Neural progenitor cell (in vitro differentiated cells): ENCODE measurements at regions not wholly inside any gene's neighbourhood (a gene's known extent, or its start where the extent isn't known, plus 50 kb on each side); places are given as distances from the start of the nearest gene placed in this dataset.

Source experiments
- CTCF ChIP-seq: fragments of 200-600 bp; sonication (generic); IDR thresholded peaks from 2 replicates; pipeline ENCODE4 v1.5.1; 2017; ENCODE audit warnings: antibody characterized with exemption, mild to moderate bottlenecking
- EZH2 ChIP-seq: fragments of 200-600 bp; sonication (generic); IDR thresholded peaks from 2 replicates; pipeline ENCODE4 v1.6.1; 2017; ENCODE audit warnings: antibody characterized with exemption, mild to moderate bottlenecking, moderate library complexity

GRCh38 chr13:111937777-111938311 lies 129.1 kb upstream of the SOX1 start:
- TF ChIP-seq CTCF (no peak), EZH2 (no peak)
